HG03432 (cell line): ENCODE measurements at regions not wholly inside any gene's neighbourhood (a gene's known extent, or its start where the extent isn't known, plus 50 kb on each side); places are given as distances from the start of the nearest gene placed in this dataset.
"Not testable (repeated sequence)": the region's sequence is repeated elsewhere in the genome, so short reads cannot be mapped to it uniquely, and the experiment has no call there.

ENCODE experiments used
- ATAC-seq: cut with Tn5 transposase; IDR thresholded peaks from one replicate; pipeline ENCODE4 v1.9.1; 2021; ENCODE audit warnings: mild to moderate bottlenecking, moderate library complexity; ENCODE audit not compliant: unreplicated experiment

DNA sequence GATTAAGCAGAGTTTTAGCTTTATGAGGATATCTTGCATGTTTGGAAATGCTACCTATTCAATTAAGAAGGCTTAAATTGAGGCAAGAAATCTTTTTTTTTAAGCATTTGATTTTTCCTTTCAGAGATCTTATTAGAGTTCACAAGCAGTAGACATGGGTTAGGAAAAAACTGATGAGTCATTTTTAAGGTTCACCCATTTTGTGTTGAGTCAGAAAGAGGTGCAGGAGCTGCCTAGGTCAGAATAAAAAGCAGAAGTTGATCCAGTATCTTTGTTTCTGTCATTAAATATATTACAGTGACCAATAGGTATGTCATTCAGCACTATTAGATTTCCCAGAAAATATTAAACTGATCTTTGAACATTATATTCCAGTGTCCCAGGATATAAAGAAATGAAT, 306.8 kb downstream of the LMBRD1 start:
- no peak for ATAC-seq

- no peak for ATAC-seq
Measured at GRCh38 chr6:69487688-69488087, 309.1 kb downstream of the LMBRD1 start.

DNA sequence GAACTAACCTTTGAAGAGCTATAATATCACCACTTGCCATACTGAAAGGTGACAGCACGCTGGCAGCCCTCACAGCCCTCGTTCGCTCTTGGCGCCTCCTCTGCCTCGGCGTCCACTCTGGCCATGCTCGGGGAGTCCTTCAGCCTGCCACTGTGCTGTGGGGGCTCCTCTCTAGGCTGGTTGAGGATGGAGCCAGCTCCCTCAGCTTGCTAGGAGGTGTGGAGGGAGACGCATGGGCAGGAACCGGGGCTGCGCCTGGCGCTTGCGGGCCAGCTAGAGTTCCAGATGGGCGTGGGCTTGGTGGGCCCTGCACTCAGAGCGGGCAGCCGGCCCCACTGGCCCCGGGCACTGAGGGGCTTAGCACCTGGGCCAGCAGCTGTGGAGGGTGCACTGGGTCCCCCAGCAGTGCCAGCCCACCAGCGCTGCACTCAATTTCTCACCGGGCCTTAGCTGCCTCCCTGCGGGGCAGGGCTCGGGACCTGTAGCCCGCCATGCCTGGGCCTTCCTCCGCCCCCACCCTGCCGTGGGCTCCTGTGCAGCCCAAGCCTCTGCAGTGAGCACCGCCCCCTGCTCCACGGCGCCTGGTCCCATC, 329.7 kb downstream of the LMBRD1 start:
- no peak for ATAC-seq

GRCh38 chr6:69465866-69466265, 330.9 kb downstream of the LMBRD1 start:
- ATAC-seq = no peak

GRCh38 chr6:69456086-69456485, 340.7 kb downstream of the LMBRD1 start:
- ATAC-seq = no peak

DNA sequence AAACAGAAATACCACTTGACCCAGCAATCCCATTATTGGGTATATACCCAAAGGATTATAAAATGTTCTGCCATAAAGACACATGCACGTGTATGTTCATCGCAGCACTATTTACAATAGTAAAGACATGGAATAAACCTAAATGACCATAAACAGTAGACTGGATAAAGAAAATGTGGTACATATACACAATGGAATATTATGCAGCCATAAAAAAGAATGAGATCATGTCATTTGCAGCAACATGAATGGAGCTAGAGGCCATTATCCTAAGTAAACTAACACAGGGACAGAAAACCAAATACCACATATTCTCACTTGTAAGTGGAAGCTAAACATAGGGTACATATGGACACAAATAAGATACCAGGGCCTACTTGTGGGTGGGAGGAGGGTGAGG, 342.2 kb downstream of the LMBRD1 start:
- not testable (repeated sequence) for ATAC-seq

DNA sequence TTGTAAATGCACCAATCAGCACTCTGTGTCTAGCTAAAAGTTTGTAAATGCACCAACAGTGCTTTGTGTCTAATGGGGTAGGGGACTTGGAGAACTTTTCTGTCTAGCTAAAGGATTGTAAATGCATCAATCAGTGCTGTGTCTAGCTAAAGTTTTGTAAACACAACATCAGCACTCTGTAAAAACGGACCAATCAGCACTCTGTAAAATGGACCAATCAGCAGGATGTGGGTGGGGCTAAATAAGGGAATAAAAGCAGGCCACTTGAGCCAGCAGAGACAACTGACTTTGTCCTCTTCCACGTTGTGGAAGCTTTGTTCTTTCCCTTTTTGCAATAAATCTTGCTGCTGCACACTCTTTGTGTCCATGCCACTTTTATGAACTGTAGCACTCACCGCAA, 346.3 kb downstream of the LMBRD1 start:
- not testable (repeated sequence) for ATAC-seq

DNA sequence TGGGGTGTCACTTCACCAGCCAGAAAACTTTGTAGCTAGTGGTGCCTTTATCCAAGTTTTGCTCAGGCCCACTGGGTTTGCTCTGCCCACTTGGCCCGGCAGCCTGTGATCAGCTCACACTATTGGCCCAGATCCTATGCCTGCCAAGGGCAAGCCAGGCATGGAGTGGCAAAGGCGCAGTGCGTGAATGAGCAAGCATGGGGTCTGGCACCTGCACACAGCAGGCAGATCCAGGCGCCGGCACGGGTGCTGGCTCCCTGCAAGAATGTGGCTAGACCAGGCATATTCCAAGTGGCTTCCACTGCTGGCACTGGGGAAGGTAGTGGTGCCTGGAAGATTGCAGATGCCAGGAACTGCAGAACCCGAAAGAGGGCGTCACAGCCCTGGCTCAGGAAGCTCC, 346.9 kb downstream of the LMBRD1 start:
- no peak for ATAC-seq
